ENCODE measurements at regions not wholly inside any gene's neighbourhood (a gene's known extent, or its start where the extent isn't known, plus 50 kb on each side); places are given as distances from the start of the nearest gene placed in this dataset.

- TF ChIP-seq, protein P1, sequence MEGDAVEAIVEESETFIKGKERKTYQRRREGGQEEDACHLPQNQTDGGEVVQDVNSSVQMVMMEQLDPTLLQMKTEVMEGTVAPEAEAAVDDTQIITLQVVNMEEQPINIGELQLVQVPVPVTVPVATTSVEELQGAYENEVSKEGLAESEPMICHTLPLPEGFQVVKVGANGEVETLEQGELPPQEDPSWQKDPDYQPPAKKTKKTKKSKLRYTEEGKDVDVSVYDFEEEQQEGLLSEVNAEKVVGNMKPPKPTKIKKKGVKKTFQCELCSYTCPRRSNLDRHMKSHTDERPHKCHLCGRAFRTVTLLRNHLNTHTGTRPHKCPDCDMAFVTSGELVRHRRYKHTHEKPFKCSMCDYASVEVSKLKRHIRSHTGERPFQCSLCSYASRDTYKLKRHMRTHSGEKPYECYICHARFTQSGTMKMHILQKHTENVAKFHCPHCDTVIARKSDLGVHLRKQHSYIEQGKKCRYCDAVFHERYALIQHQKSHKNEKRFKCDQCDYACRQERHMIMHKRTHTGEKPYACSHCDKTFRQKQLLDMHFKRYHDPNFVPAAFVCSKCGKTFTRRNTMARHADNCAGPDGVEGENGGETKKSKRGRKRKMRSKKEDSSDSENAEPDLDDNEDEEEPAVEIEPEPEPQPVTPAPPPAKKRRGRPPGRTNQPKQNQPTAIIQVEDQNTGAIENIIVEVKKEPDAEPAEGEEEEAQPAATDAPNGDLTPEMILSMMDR (IDR thresholded peaks at IDR 0.05 in 2 of 3, conservative IDR thresholded peaks at IDR 0.05 in 1 of 3; ENCODE audit: borderline replicate concordance in 1 of 3, insufficient read depth in 1 of 3, low read depth in 2 of 3, low read length in 2 of 3) = no peak
Measured at GRCh38 chr13:104389691-104390090, 1323.5 kb upstream of the SLC10A2 start (continued).

GRCh38 chr13:104387510-104387909, 1321.3 kb upstream of the SLC10A2 start:
- H3K4me3 ChIP-seq (replicated peaks in 1 of 2; ENCODE audit: low read depth in 1 of 2, low read length in 2 of 2) = no peak overlapping the region
- ChIA-PET POLR2A (no interaction called here), CTCF (no interaction called here)

More at GRCh38 chr13:104387510-104387909, 1321.3 kb upstream of the SLC10A2 start:
- no peak overlapping the region for H3K9ac ChIP-seq (ENCODE audit: low read length)
- no peaks in the 10 kb centered on the region for H3K79me2 ChIP-seq (ENCODE audit: insufficient read depth, low read length)
- H3K36me3 ChIP-seq (ENCODE audit: control insufficient read depth in 1 of 2, insufficient read depth in 2 of 2, low read length in 2 of 2) = no peaks in the 10 kb centered on the region
- RAD21 ChIA-PET (ENCODE audit: low non-redundant PET in 1 of 2, low total read pairs in 2 of 2, uncharacterized antibody in 2 of 2, unreplicated experiment in 2 of 2) = no interaction called here
- H3K9me3 ChIP-seq (ENCODE audit: control insufficient read depth in 1 of 2, insufficient read depth in 1 of 2, low read depth in 1 of 2, low read length in 2 of 2) = no peaks in the 10 kb centered on the region
- ATAC-seq = no peak
- H3K4me1 ChIP-seq (ENCODE audit: control insufficient read depth in 1 of 2, insufficient read depth in 2 of 2, low read length in 2 of 2) = no peaks in the 10 kb centered on the region
- no peak overlapping the region for H3K27ac ChIP-seq (ENCODE audit: low read depth, low read length)
- TF ChIP-seq CEBPB (IDR thresholded peaks at IDR 0.05; ENCODE audit: low read depth) (no peak), EZH2 (IDR thresholded peaks at IDR 0.05) (no peak), ELF1 (IDR thresholded peaks at IDR 0.05; ENCODE audit: borderline replicate concordance, low read depth) (no peak), CBX3 (IDR thresholded peaks at IDR 0.05; ENCODE audit: low read depth) (no peak), POLR2A (IDR thresholded peaks at IDR 0.05; ENCODE audit: borderline replicate concordance, extremely low read depth, insufficient read depth, insufficient read length) (no peak), FOSL1 (IDR thresholded peaks at IDR 0.05; ENCODE audit: low read depth) (no peak), ZNF274 (IDR thresholded peaks at IDR 0.05; ENCODE audit: low read depth, low read length) (no peak), REST (IDR thresholded peaks at IDR 0.05; ENCODE audit: low read depth) (no peak), ZBTB33 (IDR thresholded peaks at IDR 0.05; ENCODE audit: extremely low read depth, insufficient replicate concordance, low read length) (no peak), YY1 (IDR thresholded peaks at IDR 0.05; ENCODE audit: extremely low read depth, insufficient replicate concordance, low read depth, low read length) (no peak)
- no peak overlapping the region for H3K4me2 ChIP-seq (ENCODE audit: low read length)
- no TSS peak for BruUV-seq (replicated peaks)
- H3K27me3 ChIP-seq (ENCODE audit: insufficient read depth, low read length) = no peaks in the 10 kb centered on the region
- no peak for DNase-seq (ENCODE audit: low read depth, low spot score)
- no peak overlapping the region for H2AFZ ChIP-seq (ENCODE audit: low read depth, low read length, poor library complexity, severe bottlenecking)
- no peaks in the 10 kb centered on the region for H4K20me1 ChIP-seq (ENCODE audit: insufficient read depth)
- no peaks in the 10 kb centered on the region for H3K9me2 ChIP-seq (ENCODE audit: insufficient read depth)
- intact Hi-C loops (cut with micrococcal nuclease) = no loop called here

All from HCT116 (cell line).